A673 (cell line): ENCODE measurements at regions not wholly inside any gene's neighbourhood (a gene's known extent, or its start where the extent isn't known, plus 50 kb on each side); places are given as distances from the start of the nearest gene placed in this dataset.

Experiments used
- BruUV-seq: library from RNA; stranded (reverse); fragments of 400-500 nt; replicated peaks from 2 replicates; lab custom pipeline; 2021; lab: Mats Ljungman, UMichigan
- CTCF ChIA-PET: fragments of 300-600 bp; sonication (Branson Sonifier 250); formaldehyde crosslinking; loops from one replicate; lab custom pipeline; 2022; ENCODE audit warnings: antibody characterized with exemption; lab: Charles Lee
- POLR2A ChIA-PET: fragments of 300-600 bp; sonication (Branson Sonifier 250); formaldehyde crosslinking; loops from one replicate; lab custom pipeline; 2022; ENCODE audit warnings: antibody characterized with exemption; ENCODE audit not compliant: low non-redundant PET; lab: Charles Lee
- DNase-seq: peaks from one replicate; pipeline ENCODE4 v3.0.0-alpha.2; 2015; ENCODE audit warnings: low spot score
- H3K27ac ChIP-seq: fragments of 200-600 bp; sonication (generic); 2 replicates; pipeline ENCODE4 v1.5.1; 2016; ENCODE audit warnings: mixed run types, low read depth, mild to moderate bottlenecking, mixed read lengths, antibody characterized with exemption, low read length; ENCODE audit not compliant: poor library complexity, severe bottlenecking
- H3K27me3 ChIP-seq: fragments of 200-600 bp; sonication (generic); replicated peaks from 2 replicates; pipeline ENCODE4 v1.6.1; 2017; ENCODE audit warnings: mixed run types, low read depth, mild to moderate bottlenecking, mixed read lengths, antibody characterized with exemption, low read length; ENCODE audit not compliant: insufficient read depth, poor library complexity
- H3K36me3 ChIP-seq: fragments of 200-600 bp; sonication (generic); 2 replicates; pipeline ENCODE4 v1.6.1; 2016; ENCODE audit warnings: mixed run types, mild to moderate bottlenecking, mixed read lengths, antibody characterized with exemption, low read length; ENCODE audit not compliant: insufficient read depth, poor library complexity, severe bottlenecking
- H3K4me1 ChIP-seq: fragments of 200-600 bp; sonication (generic); 2 replicates; pipeline ENCODE4 v1.6.1; 2017; ENCODE audit warnings: mixed run types, mild to moderate bottlenecking, mixed read lengths, antibody characterized with exemption, low read length; ENCODE audit not compliant: insufficient read depth, poor library complexity, severe bottlenecking
- H3K4me3 ChIP-seq: fragments of 200-600 bp; sonication (generic); 2 replicates; pipeline ENCODE4 v1.5.1; 2016; ENCODE audit warnings: low read depth, mixed run types, mild to moderate bottlenecking, mixed read lengths, low read length; ENCODE audit not compliant: poor library complexity, severe bottlenecking
- H3K9me3 ChIP-seq: fragments of 200-600 bp; sonication (generic); 2 replicates; pipeline ENCODE4 v1.6.1; 2016; ENCODE audit warnings: mixed run types, low read depth, mild to moderate bottlenecking, mixed read lengths, antibody characterized with exemption, low read length; ENCODE audit not compliant: poor library complexity, severe bottlenecking
- EZH2 ChIP-seq: fragments of 200-600 bp; sonication (generic); IDR thresholded peaks from 2 replicates; pipeline ENCODE4 v1.6.1; 2017; ENCODE audit warnings: borderline replicate concordance, low read depth, mild to moderate bottlenecking, mixed read lengths, antibody characterized with exemption, low read length; ENCODE audit not compliant: poor library complexity, severe bottlenecking
- intact Hi-C: fragments of 100-400 bp; cut with micrococcal nuclease; formaldehyde crosslinking; loops from one replicate; pipeline ENCODE4 v1.10.0; 2022; ENCODE audit not compliant: unreplicated experiment
- TF ChIP-seq, protein P1 (sequence below): fragments of 300-800, 200-600 bp; sonication (generic); conservative IDR thresholded peaks from 2 replicates; pipeline ENCODE4 v1.5.1; 2017; ENCODE audit warnings: low read depth, mild to moderate bottlenecking, antibody characterized with exemption, low read length, moderate library complexity, mixed read lengths

DNA sequence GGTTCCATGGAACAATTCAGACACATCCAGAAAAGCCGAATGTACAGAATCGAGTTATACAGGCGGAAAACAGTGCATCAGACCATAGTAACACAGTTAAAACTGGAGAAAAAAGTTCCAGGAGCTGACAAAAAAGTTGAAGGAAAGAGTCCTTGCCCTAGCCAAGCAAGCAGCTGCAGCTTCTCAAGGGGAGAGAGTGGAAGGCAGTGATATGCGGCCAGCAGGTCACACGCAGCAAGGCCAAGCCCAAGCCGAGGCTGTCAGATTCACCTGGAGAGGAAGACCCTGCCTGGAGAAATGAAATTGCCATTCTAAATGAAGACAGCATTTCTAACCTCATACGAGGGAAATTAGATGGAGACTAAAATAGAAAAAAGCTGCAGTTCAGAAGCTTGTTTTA, 55.8 kb downstream of the RGS12 start:
- intact Hi-C loops: loop anchor here (5.0 kb wide), 1 partner anchor 241 kb away; no protein-coding TSS in a partner anchor
- no TSS peak for BruUV-seq
- DNase-seq: no peak

DNA sequence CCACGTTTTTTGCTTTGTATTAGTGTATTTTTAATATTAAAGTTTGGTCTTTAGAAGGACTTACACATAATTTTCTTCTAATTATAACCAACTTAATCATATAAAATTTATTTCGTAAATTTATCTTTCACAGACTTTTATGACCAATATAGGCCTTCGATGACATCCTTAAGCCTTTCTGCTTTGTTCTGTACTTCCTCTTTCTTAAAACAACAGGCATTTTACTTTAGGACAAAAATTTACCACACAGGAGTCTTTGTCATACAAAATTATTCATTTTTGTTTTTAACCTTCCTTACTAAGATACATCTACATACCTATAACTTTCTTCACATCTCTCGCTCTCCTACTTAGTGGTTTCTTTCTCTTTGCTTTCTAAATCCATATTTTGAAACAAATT, 56.3 kb downstream of the RGS12 start:
- no peaks in the 10 kb centered on the region for H3K36me3 ChIP-seq
- H3K4me3 ChIP-seq: no peak overlapping the region
- H3K27me3 ChIP-seq: no peaks in the 10 kb centered on the region
- H3K27ac ChIP-seq: no peak overlapping the region
- TF ChIP-seq EZH2: no peak
- TF ChIP-seq, protein P1, sequence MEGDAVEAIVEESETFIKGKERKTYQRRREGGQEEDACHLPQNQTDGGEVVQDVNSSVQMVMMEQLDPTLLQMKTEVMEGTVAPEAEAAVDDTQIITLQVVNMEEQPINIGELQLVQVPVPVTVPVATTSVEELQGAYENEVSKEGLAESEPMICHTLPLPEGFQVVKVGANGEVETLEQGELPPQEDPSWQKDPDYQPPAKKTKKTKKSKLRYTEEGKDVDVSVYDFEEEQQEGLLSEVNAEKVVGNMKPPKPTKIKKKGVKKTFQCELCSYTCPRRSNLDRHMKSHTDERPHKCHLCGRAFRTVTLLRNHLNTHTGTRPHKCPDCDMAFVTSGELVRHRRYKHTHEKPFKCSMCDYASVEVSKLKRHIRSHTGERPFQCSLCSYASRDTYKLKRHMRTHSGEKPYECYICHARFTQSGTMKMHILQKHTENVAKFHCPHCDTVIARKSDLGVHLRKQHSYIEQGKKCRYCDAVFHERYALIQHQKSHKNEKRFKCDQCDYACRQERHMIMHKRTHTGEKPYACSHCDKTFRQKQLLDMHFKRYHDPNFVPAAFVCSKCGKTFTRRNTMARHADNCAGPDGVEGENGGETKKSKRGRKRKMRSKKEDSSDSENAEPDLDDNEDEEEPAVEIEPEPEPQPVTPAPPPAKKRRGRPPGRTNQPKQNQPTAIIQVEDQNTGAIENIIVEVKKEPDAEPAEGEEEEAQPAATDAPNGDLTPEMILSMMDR: no peak
- no peak for DNase-seq
- ChIA-PET POLR2A (no interaction called here), CTCF (interaction anchor here (0.6 kb wide), 1 partner anchor 214 kb away, joined by 8 read pairs; no protein-coding TSS in a partner anchor)
- intact Hi-C loops: loop anchor here (5.0 kb wide), 1 partner anchor 242 kb away; no protein-coding TSS in a partner anchor
- H3K9me3 ChIP-seq: no peaks in the 10 kb centered on the region
- BruUV-seq: no TSS peak
- H3K4me1 ChIP-seq: peaks cover 33% of the 10 kb centered on the region

More for the DNA sequence above, 55.8 kb downstream of the RGS12 start:
- TF ChIP-seq, protein P1: no peak
- TF ChIP-seq EZH2: no peak
- POLR2A ChIA-PET: no interaction called here
- H3K9me3 ChIP-seq: no peaks in the 10 kb centered on the region
- peaks cover 37% of the 10 kb centered on the region for H3K4me1 ChIP-seq
- no peak overlapping the region for H3K4me3 ChIP-seq
- H3K36me3 ChIP-seq: peaks cover 3% of the 10 kb centered on the region
- H3K27ac ChIP-seq: no peak overlapping the region
- CTCF ChIA-PET: interaction anchor here (0.6 kb wide), 1 partner anchor 213 kb away, joined by 8 read pairs; no protein-coding TSS in a partner anchor
- no peaks in the 10 kb centered on the region for H3K27me3 ChIP-seq

DNA sequence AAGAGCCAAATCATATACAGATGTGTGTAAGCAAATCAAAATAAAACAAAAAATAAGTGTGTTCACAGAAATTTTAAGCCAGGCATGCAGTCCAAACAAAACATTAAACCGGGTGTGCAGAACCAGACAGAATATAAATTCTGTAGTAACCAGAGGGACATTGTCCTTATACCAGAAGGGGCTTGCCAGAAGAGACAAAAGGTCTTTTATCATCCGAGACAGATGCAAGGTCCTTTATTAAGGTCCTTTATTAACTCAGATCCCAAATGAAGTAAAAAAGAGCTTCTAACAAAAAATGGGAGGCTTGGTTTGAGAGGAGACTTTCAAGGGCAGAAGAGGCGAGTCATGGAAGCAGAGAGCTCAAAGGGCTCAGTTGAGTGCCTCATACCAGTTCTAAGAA, 59.2 kb downstream of the RGS12 start:
- ChIA-PET CTCF (no interaction called here), POLR2A (no interaction called here)
- H3K9me3 ChIP-seq: peaks cover 5% of the 10 kb centered on the region
- H3K27me3 ChIP-seq: no peaks in the 10 kb centered on the region
- BruUV-seq: no TSS peak
- TF ChIP-seq EZH2: no peak
- TF ChIP-seq, protein P1: no peak
- peaks cover 9% of the 10 kb centered on the region for H3K4me1 ChIP-seq
- H3K27ac ChIP-seq: no peak overlapping the region
- no peaks in the 10 kb centered on the region for H3K36me3 ChIP-seq
- DNase-seq: no peak
- H3K4me3 ChIP-seq: no peak overlapping the region
- intact Hi-C loops: no loop called here
